HepG2 (cell line): ENCODE measurements at regions not wholly inside any gene's neighbourhood (a gene's known extent, or its start where the extent isn't known, plus 50 kb on each side); places are given as distances from the start of the nearest gene placed in this dataset.
A peak's percentile ranks its signal among the peaks of the same experiment; 100 is the strongest.

Source experiments
- BRD4 ChIP-seq: sonication (generic); formaldehyde crosslinking; IDR thresholded peaks from 2 replicates; pipeline ENCODE4 v1.4.0; 2020; ENCODE audit warnings: missing genetic modification reagents
- FOXK2 ChIP-seq: fragments of 450-650 bp; IDR thresholded peaks from 2 replicates; pipeline ENCODE4 v1.6.1; 2016
- FOXP1 ChIP-seq, 2 experiments: fragments of 450-650 bp in 1 of 2; IDR thresholded peaks; 2 replicates each; pipeline ENCODE4 v1.6.1; 2017 to 2018; ENCODE audit warnings: antibody characterized with exemption in 1 of 2
- MAFG ChIP-seq: sonication (generic); formaldehyde crosslinking; IDR thresholded peaks from 2 replicates; pipeline ENCODE4 v1.5.1; 2020; ENCODE audit warnings: mild to moderate bottlenecking, missing genetic modification reagents
- NR2C2 ChIP-seq: sonication (generic); formaldehyde crosslinking; IDR thresholded peaks from 2 replicates; pipeline ENCODE4 v1.4.0; 2020; ENCODE audit warnings: missing genetic modification reagents, mild to moderate bottlenecking, moderate library complexity, borderline replicate concordance
- PTBP1 ChIP-seq: fragments of 200-400 bp; formaldehyde crosslinking; IDR thresholded peaks from 2 replicates; pipeline ENCODE4 v1.6.1; 2018; ENCODE audit warnings: low read length, low read depth; ENCODE audit not compliant: poor library complexity, severe bottlenecking
- REXO4 ChIP-seq: sonication (generic); formaldehyde crosslinking; IDR thresholded peaks from 2 replicates; pipeline ENCODE4 v1.8.0; 2022; ENCODE audit warnings: missing genetic modification reagents, mild to moderate bottlenecking, borderline replicate concordance
- SCMH1 ChIP-seq: sonication (generic); formaldehyde crosslinking; IDR thresholded peaks from 2 replicates; pipeline ENCODE4 v1.9.0; 2021; ENCODE audit warnings: missing genetic modification reagents, mild to moderate bottlenecking, borderline replicate concordance
- SP1 ChIP-seq, 2 experiments: fragments of 450-650 bp in 1 of 2; sonication (generic) in 1 of 2; formaldehyde crosslinking in 1 of 2; IDR thresholded peaks; 2 replicates each; pipeline versions ENCODE4 v1.4.0 to v1.6.1; 2016 to 2020; ENCODE audit warnings: missing genetic modification reagents in 1 of 2
- WIZ ChIP-seq: sonication (generic); formaldehyde crosslinking; IDR thresholded peaks from 2 replicates; pipeline ENCODE4 v1.5.1; 2020; ENCODE audit warnings: mild to moderate bottlenecking, missing genetic modification reagents
- YEATS2 ChIP-seq: sonication (generic); formaldehyde crosslinking; IDR thresholded peaks from 2 replicates; pipeline ENCODE4 v1.4.0; 2020; ENCODE audit warnings: missing genetic modification reagents, borderline replicate concordance
- ZNF160 ChIP-seq: sonication (generic); formaldehyde crosslinking; IDR thresholded peaks from 2 replicates; pipeline ENCODE4 v1.8.0; 2022; ENCODE audit warnings: mild to moderate bottlenecking, inconsistent platforms, missing genetic modification reagents
- ZNF205 ChIP-seq: IDR thresholded peaks from 2 replicates; pipeline ENCODE4 v1.6.1; 2018; ENCODE audit warnings: missing biosample characterization, missing genetic modification reagents
- ZNF33A ChIP-seq: sonication (generic); formaldehyde crosslinking; IDR thresholded peaks from 2 replicates; pipeline ENCODE4 v1.5.1; 2020; ENCODE audit warnings: missing genetic modification reagents, mild to moderate bottlenecking, moderate library complexity, borderline replicate concordance
- TF ChIP-seq, protein P1 (sequence below): IDR thresholded peaks from 2 replicates; pipeline ENCODE4 v1.6.1; 2016
- TF ChIP-seq, protein P2 (sequence below): sonication (generic); formaldehyde crosslinking; IDR thresholded peaks from 2 replicates; pipeline ENCODE4 v1.5.0; 2020; ENCODE audit warnings: missing genetic modification reagents
- TF ChIP-seq, protein P3 (sequence below): sonication (generic); formaldehyde crosslinking; IDR thresholded peaks from 2 replicates; pipeline ENCODE4 v1.8.1; 2023; ENCODE audit warnings: mild to moderate bottlenecking, inconsistent platforms, moderate library complexity, missing genetic modification reagents, borderline replicate concordance
- TF ChIP-seq, protein P4 (sequence below): IDR thresholded peaks from 2 replicates; pipeline ENCODE4 v1.6.1; 2012; ENCODE audit warnings: inconsistent platforms
- TF ChIP-seq, protein P5 (sequence below): sonication (generic); formaldehyde crosslinking; IDR thresholded peaks from 2 replicates; pipeline ENCODE4 v1.9.0; 2021; ENCODE audit warnings: missing genetic modification reagents, mild to moderate bottlenecking, borderline replicate concordance
- TF ChIP-seq, protein P6 (sequence below): IDR thresholded peaks from 2 replicates; pipeline ENCODE4 v1.4.0; 2020; ENCODE audit warnings: mild to moderate bottlenecking, missing genetic modification reagents

DNA sequence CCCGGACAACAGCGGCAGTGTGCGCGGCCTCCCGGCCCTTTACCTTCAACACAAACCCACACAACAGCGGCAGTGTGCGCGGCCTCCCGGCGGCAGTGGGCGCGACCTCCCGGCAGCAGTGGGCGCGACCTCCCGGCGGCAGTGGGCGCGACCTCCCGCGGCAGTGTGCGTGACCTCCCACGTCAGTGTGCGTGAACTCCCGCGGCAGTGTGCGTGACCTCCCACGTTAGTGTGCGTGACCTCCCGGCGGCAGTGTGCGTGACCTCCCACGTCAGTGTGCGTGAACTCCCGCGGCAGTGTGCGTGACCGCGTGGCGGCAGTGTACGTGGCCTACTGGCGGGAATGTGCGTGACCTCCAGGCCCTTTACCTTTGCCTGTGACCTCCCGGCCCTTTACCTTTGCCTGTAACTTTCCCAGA, 576.6 kb upstream of the FRG1 start (continued):
- TF ChIP-seq, protein P1, sequence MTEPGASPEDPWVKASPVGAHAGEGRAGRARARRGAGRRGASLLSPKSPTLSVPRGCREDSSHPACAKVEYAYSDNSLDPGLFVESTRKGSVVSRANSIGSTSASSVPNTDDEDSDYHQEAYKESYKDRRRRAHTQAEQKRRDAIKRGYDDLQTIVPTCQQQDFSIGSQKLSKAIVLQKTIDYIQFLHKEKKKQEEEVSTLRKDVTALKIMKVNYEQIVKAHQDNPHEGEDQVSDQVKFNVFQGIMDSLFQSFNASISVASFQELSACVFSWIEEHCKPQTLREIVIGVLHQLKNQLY (CRISPR knock-in tag): no peak
- TF ChIP-seq, protein P2, sequence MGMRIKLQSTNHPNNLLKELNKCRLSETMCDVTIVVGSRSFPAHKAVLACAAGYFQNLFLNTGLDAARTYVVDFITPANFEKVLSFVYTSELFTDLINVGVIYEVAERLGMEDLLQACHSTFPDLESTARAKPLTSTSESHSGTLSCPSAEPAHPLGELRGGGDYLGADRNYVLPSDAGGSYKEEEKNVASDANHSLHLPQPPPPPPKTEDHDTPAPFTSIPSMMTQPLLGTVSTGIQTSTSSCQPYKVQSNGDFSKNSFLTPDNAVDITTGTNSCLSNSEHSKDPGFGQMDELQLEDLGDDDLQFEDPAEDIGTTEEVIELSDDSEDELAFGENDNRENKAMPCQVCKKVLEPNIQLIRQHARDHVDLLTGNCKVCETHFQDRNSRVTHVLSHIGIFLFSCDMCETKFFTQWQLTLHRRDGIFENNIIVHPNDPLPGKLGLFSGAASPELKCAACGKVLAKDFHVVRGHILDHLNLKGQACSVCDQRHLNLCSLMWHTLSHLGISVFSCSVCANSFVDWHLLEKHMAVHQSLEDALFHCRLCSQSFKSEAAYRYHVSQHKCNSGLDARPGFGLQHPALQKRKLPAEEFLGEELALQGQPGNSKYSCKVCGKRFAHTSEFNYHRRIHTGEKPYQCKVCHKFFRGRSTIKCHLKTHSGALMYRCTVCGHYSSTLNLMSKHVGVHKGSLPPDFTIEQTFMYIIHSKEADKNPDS (CRISPR knock-in tag): no peak
- TF ChIP-seq, protein P3, sequence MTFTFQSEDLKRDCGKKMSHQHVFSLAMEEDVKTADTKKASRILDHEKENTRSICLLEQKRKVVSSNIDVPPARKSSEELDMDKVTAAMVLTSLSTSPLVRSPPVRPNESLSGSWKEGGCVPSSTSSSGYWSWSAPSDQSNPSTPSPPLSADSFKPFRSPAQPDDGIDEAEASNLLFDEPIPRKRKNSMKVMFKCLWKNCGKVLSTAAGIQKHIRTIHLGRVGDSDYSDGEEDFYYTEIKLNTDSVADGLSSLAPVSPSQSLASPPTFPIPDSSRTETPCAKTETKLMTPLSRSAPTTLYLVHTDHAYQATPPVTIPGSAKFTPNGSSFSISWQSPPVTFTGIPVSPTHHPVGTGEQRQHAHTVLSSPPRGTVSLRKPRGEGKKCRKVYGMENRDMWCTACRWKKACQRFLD (CRISPR knock-in tag): no peak
- TF ChIP-seq MAFG (CRISPR knock-in tag) (no peak), ZNF205 (CRISPR knock-in tag) (no peak), ZNF33A (CRISPR knock-in tag) (no peak), WIZ (CRISPR knock-in tag) (no peak), FOXP1 (IDR thresholded peaks at IDR 0.05) (no peak), FOXP1 (CRISPR knock-in tag; IDR thresholded peaks at IDR 0.05) (no peak), BRD4 (no peak), SP1 (IDR thresholded peaks at IDR 0.05) (no peak), SP1 (CRISPR knock-in tag; IDR thresholded peaks at IDR 0.05) (no peak), YEATS2 (CRISPR knock-in tag) (peak; percentile 63; the same call in 1 of the 2 replicates), ZNF160 (CRISPR knock-in tag) (no peak), PTBP1 (no peak), REXO4 (CRISPR knock-in tag) (no peak), NR2C2 (CRISPR knock-in tag) (peak; percentile 98), FOXK2 (no peak), SCMH1 (CRISPR knock-in tag) (no peak)
- TF ChIP-seq, protein P4, sequence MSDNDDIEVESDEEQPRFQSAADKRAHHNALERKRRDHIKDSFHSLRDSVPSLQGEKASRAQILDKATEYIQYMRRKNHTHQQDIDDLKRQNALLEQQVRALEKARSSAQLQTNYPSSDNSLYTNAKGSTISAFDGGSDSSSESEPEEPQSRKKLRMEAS: peak; percentile 96
- TF ChIP-seq, protein P5, sequence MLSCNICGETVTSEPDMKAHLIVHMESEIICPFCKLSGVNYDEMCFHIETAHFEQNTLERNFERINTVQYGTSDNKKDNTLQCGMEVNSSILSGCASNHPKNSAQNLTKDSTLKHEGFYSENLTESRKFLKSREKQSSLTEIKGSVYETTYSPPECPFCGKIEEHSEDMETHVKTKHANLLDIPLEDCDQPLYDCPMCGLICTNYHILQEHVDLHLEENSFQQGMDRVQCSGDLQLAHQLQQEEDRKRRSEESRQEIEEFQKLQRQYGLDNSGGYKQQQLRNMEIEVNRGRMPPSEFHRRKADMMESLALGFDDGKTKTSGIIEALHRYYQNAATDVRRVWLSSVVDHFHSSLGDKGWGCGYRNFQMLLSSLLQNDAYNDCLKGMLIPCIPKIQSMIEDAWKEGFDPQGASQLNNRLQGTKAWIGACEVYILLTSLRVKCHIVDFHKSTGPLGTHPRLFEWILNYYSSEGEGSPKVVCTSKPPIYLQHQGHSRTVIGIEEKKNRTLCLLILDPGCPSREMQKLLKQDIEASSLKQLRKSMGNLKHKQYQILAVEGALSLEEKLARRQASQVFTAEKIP: no peak
- TF ChIP-seq, protein P6, sequence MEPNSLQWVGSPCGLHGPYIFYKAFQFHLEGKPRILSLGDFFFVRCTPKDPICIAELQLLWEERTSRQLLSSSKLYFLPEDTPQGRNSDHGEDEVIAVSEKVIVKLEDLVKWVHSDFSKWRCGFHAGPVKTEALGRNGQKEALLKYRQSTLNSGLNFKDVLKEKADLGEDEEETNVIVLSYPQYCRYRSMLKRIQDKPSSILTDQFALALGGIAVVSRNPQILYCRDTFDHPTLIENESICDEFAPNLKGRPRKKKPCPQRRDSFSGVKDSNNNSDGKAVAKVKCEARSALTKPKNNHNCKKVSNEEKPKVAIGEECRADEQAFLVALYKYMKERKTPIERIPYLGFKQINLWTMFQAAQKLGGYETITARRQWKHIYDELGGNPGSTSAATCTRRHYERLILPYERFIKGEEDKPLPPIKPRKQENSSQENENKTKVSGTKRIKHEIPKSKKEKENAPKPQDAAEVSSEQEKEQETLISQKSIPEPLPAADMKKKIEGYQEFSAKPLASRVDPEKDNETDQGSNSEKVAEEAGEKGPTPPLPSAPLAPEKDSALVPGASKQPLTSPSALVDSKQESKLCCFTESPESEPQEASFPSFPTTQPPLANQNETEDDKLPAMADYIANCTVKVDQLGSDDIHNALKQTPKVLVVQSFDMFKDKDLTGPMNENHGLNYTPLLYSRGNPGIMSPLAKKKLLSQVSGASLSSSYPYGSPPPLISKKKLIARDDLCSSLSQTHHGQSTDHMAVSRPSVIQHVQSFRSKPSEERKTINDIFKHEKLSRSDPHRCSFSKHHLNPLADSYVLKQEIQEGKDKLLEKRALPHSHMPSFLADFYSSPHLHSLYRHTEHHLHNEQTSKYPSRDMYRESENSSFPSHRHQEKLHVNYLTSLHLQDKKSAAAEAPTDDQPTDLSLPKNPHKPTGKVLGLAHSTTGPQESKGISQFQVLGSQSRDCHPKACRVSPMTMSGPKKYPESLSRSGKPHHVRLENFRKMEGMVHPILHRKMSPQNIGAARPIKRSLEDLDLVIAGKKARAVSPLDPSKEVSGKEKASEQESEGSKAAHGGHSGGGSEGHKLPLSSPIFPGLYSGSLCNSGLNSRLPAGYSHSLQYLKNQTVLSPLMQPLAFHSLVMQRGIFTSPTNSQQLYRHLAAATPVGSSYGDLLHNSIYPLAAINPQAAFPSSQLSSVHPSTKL: no peak
